IPS-NIHi7 (cell line): ENCODE measurements at regions not wholly inside any gene's neighbourhood (a gene's known extent, or its start where the extent isn't known, plus 50 kb on each side); places are given as distances from the start of the nearest gene placed in this dataset.

Experiments
- DNase-seq: peaks from one replicate; pipeline ENCODE4 v3.0.0; 2012; ENCODE audit warnings: mixed read lengths; ENCODE audit errors: extremely low spot score

- no peak for DNase-seq
These were observed 459.4 kb upstream of the ROBO1 start for GRCh38 chr3:80227216-80227615.

GRCh38 chr3:80215191-80215590 lies 447.4 kb upstream of the ROBO1 start:
- DNase-seq = no peak

GRCh38 chr3:80213086-80213485 lies 445.3 kb upstream of the ROBO1 start:
- no peak for DNase-seq

- no peak for DNase-seq
These were observed 425.1 kb upstream of the ROBO1 start for GRCh38 chr3:80192936-80193335.

GRCh38 chr3:80190051-80190450 lies 422.3 kb upstream of the ROBO1 start:
- no peak for DNase-seq

- no peak for DNase-seq
These were observed 420.2 kb upstream of the ROBO1 start for GRCh38 chr3:80187981-80188380.

GRCh38 chr3:80159990-80160506 lies 392.2 kb upstream of the ROBO1 start:
- DNase-seq = no peak

- DNase-seq = no peak
These were observed 390.5 kb upstream of the ROBO1 start for GRCh38 chr3:80158332-80158731.

GRCh38 chr3:80157546-80157945 lies 389.7 kb upstream of the ROBO1 start:
- DNase-seq = no peak

- DNase-seq = no peak
These were observed 384.9 kb upstream of the ROBO1 start for GRCh38 chr3:80152692-80153091.

- no peak for DNase-seq
These were observed 374.9 kb upstream of the ROBO1 start for GRCh38 chr3:80142714-80143113.

GRCh38 chr3:80141557-80141956 lies 373.8 kb upstream of the ROBO1 start:
- DNase-seq = no peak

- DNase-seq = no peak
These were observed 348.5 kb upstream of the ROBO1 start for GRCh38 chr3:80116281-80116680.

- no peak for DNase-seq
These were observed 346.9 kb upstream of the ROBO1 start for GRCh38 chr3:80114694-80115093.

GRCh38 chr3:80113331-80113730 lies 345.5 kb upstream of the ROBO1 start:
- no peak for DNase-seq

- no peak for DNase-seq
These were observed 331.8 kb upstream of the ROBO1 start for GRCh38 chr3:80099559-80100066.

GRCh38 chr3:80097674-80098073 lies 329.9 kb upstream of the ROBO1 start:
- DNase-seq = no peak

- DNase-seq = no peak
These were observed 329.1 kb upstream of the ROBO1 start for GRCh38 chr3:80096909-80097308.

- DNase-seq = no peak
These were observed 326.8 kb upstream of the ROBO1 start for GRCh38 chr3:80094589-80094988.

GRCh38 chr3:80087767-80088166 lies 320.0 kb upstream of the ROBO1 start:
- DNase-seq = no peak

- DNase-seq = no peak
These were observed 318.6 kb upstream of the ROBO1 start for GRCh38 chr3:80086426-80086825.

GRCh38 chr3:80079886-80080285 lies 312.1 kb upstream of the ROBO1 start:
- no peak for DNase-seq

- no peak for DNase-seq
These were observed 300.7 kb upstream of the ROBO1 start for GRCh38 chr3:80068459-80068858.

- DNase-seq = no peak
These were observed 295.7 kb upstream of the ROBO1 start for GRCh38 chr3:80063535-80063934.
